ENCODE measurements at regions not wholly inside any gene's neighbourhood (a gene's known extent, or its start where the extent isn't known, plus 50 kb on each side); places are given as distances from the start of the nearest gene placed in this dataset.

- DNase-seq (ENCODE audit: extremely low read depth, insufficient read length): no peak
- Histone ChIP-seq H3K4me3 (replicated peaks; ENCODE audit: low read depth, low read length) (no peak overlapping the region), H3K27me3 (replicated peaks; ENCODE audit: control insufficient read depth, insufficient read depth, low read length) (no peaks in the 10 kb centered on the region), H3K36me3 (ENCODE audit: control insufficient read depth, insufficient read depth, low read length) (no peaks in the 10 kb centered on the region)
- TF ChIP-seq CTCF (IDR thresholded peaks at IDR 0.05; ENCODE audit: insufficient read depth, low read length, poor library complexity, severe bottlenecking): no peak
Observed at GRCh38 chr4:167779864-167780263, 312.5 kb upstream of the ANXA10 start.

DNA sequence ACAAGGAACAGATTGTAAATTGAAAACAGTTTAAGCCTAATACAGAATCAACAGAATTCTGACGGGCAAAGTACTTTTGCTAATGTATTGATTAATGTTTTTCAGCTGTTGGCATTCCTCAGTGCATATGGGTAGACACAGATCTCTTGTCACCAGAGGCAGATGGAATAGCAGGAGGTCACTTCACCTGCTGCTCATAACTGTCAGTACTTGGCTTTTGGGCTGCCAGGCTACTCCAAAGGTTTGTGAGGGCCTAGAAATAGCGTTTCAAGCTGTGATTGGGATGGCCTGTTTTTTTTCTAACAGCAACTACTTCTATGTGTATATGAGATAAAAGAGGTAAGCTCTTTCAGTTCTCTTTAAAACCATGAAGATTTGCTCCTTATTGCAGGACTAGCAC, 307.5 kb upstream of the ANXA10 start:
- Histone ChIP-seq H3K4me3 (replicated peaks; ENCODE audit: low read depth, low read length) (no peak overlapping the region), H3K27me3 (replicated peaks; ENCODE audit: control insufficient read depth, insufficient read depth, low read length) (no peaks in the 10 kb centered on the region), H3K36me3 (ENCODE audit: control insufficient read depth, insufficient read depth, low read length) (no peaks in the 10 kb centered on the region)
- DNase-seq (ENCODE audit: extremely low read depth, insufficient read length): no peak
- no peak for TF ChIP-seq CTCF (IDR thresholded peaks at IDR 0.05; ENCODE audit: insufficient read depth, low read length, poor library complexity, severe bottlenecking)

DNA sequence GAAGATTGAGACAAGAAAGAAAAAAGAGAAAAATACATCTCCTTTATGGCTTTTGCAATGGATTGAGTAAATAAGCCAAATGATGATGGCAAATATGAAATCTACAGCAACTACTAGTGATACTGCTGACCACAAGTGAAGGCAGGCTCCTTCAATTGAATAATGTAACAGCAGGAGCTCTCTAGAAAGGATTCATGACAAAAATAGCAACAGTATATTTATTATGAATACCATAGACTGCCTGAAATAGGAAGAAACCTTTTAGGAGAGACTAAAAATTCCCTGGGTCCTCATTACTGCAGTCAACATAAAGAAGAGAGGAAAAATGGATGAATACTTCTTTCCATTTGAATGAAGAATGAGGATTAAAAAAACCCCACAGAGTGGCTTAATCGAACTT, 306.8 kb upstream of the ANXA10 start:
- Histone ChIP-seq H3K36me3 (ENCODE audit: control insufficient read depth, insufficient read depth, low read length) (no peaks in the 10 kb centered on the region), H3K4me3 (replicated peaks; ENCODE audit: low read depth, low read length) (no peak overlapping the region), H3K27me3 (replicated peaks; ENCODE audit: control insufficient read depth, insufficient read depth, low read length) (no peaks in the 10 kb centered on the region)
- TF ChIP-seq CTCF (IDR thresholded peaks at IDR 0.05; ENCODE audit: insufficient read depth, low read length, poor library complexity, severe bottlenecking): no peak
- no peak for DNase-seq (ENCODE audit: extremely low read depth, insufficient read length)

DNA sequence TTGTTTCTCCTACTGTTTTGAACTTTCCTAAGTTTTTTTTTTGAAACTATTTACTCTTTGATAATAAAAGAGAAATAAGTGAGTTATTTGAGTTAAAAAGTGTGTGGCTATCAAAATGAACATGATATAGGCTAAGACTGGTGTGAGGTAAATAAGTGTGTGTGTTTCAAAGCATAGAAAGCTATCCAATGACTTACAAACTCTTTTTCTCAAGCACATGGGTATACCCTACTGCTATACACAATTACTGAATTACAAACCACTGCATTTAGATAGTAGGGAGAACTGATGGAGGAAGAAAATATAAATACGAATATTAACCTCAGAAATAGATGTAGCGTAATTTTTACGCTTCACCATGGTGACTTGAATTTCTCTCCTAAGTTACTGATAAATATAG, 305.8 kb upstream of the ANXA10 start:
- no peak overlapping the region for H3K4me3 ChIP-seq (replicated peaks; ENCODE audit: low read depth, low read length)
- no peaks in the 10 kb centered on the region for H3K27me3 ChIP-seq (replicated peaks; ENCODE audit: control insufficient read depth, insufficient read depth, low read length)
- H3K36me3 ChIP-seq (ENCODE audit: control insufficient read depth, insufficient read depth, low read length): no peaks in the 10 kb centered on the region
- no peak for TF ChIP-seq CTCF (IDR thresholded peaks at IDR 0.05; ENCODE audit: insufficient read depth, low read length, poor library complexity, severe bottlenecking)
- no peak for DNase-seq (ENCODE audit: extremely low read depth, insufficient read length)

DNA sequence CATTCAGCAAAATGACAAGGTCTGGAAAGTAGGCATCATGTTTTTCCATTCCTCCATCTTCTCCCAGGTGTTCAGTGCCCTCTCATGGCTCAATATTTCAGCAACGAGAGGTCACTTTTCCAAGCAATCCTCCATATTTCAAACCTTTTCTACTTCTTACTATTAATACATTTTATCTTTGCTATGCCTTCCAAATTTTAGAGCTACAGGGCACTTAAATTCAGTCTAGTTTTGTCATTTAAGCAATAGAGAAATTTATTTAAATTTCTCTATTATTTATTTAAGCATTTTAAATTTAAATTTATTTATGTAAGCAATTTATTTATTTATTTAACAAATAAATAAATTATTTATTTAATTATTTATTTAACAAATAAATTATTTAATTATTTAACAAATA, 305.1 kb upstream of the ANXA10 start:
- Histone ChIP-seq H3K4me3 (replicated peaks; ENCODE audit: low read depth, low read length) (no peak overlapping the region), H3K27me3 (replicated peaks; ENCODE audit: control insufficient read depth, insufficient read depth, low read length) (no peaks in the 10 kb centered on the region), H3K36me3 (ENCODE audit: control insufficient read depth, insufficient read depth, low read length) (no peaks in the 10 kb centered on the region)
- no peak for DNase-seq (ENCODE audit: extremely low read depth, insufficient read length)
- TF ChIP-seq CTCF (IDR thresholded peaks at IDR 0.05; ENCODE audit: insufficient read depth, low read length, poor library complexity, severe bottlenecking): no peak

DNA sequence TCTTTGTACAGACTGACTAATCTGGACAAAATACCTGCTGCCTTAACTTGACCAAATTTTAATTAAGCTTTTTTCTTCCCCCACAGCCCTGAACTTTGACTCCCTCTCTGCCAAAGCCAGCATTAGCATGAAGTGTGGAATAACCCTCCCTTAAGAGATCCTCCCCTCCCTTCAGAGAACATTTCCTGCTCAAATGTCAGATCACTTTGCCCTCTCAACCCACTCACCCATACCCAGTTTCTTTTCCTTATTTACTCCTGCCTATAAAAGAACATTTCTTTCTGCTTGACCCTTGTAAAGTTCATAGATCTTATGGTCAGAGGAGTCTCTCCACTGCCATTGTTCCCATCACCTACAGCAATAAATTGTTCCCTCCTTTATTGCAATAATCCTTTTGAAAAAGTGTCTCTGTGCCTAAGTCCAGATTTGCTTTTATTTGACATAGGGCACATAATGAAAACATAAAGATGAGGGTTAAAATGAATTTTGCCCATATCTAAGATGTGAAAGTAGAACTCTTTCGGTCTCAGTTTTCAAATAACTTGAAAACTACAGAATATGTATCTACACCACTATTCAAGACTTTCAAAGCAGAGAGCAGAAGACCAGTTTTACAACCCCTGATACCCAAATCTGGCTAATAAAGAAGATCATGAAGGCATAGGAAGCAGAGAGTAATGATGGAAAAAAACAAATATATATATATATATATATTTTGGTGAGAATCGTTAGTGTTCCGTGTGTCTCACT, 289.7 kb upstream of the ANXA10 start:
- no peaks in the 10 kb centered on the region for H3K27me3 ChIP-seq (replicated peaks; ENCODE audit: control insufficient read depth, insufficient read depth, low read length)
- DNase-seq (ENCODE audit: extremely low read depth, insufficient read length): no peak
- no peak for TF ChIP-seq CTCF (IDR thresholded peaks at IDR 0.05; ENCODE audit: insufficient read depth, low read length, poor library complexity, severe bottlenecking)

More for the DNA sequence above, 289.7 kb upstream of the ANXA10 start:
- H3K4me3 ChIP-seq (replicated peaks; ENCODE audit: low read depth, low read length): no peak overlapping the region
- no peaks in the 10 kb centered on the region for H3K36me3 ChIP-seq (ENCODE audit: control insufficient read depth, insufficient read depth, low read length)

All from GM06990 (cell line).